ENCODE measurements at regions not wholly inside any gene's neighbourhood (a gene's known extent, or its start where the extent isn't known, plus 50 kb on each side); places are given as distances from the start of the nearest gene placed in this dataset.

DNA sequence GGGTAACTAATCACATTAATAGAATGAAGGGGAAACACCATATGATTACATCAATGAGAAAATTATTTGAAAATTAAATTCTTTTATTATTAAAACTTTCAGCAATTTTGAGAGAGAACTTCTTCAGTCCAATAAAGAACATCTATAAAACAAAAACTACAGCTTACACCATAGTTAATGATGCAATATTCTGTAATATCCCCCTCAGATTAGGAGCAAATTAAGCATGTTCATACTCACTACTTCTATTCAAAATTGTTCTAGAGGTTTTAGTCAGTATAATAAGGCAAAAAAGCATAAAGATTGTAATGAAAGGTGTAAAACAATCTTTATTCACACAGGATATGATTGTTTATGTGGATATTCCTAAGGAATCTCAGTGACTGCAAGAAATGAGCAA lies 465.4 kb downstream of the CD109 start:
- no peaks in the 10 kb centered on the region for H3K9me3 ChIP-seq
- H3K4me3 ChIP-seq, result no peak overlapping the region
- intact Hi-C loops (cut with DNase I; ENCODE audit: low total_unique reads), result no loop called here
- H3K27me3 ChIP-seq, result no peaks in the 10 kb centered on the region
- no peak for DNase-seq
- no peaks in the 10 kb centered on the region for H3K36me3 ChIP-seq
- no peak for TF ChIP-seq POLR2A (IDR thresholded peaks at IDR 0.05)
- TF ChIP-seq, protein P1, sequence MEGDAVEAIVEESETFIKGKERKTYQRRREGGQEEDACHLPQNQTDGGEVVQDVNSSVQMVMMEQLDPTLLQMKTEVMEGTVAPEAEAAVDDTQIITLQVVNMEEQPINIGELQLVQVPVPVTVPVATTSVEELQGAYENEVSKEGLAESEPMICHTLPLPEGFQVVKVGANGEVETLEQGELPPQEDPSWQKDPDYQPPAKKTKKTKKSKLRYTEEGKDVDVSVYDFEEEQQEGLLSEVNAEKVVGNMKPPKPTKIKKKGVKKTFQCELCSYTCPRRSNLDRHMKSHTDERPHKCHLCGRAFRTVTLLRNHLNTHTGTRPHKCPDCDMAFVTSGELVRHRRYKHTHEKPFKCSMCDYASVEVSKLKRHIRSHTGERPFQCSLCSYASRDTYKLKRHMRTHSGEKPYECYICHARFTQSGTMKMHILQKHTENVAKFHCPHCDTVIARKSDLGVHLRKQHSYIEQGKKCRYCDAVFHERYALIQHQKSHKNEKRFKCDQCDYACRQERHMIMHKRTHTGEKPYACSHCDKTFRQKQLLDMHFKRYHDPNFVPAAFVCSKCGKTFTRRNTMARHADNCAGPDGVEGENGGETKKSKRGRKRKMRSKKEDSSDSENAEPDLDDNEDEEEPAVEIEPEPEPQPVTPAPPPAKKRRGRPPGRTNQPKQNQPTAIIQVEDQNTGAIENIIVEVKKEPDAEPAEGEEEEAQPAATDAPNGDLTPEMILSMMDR (IDR thresholded peaks at IDR 0.05), result no peak
- H3K4me1 ChIP-seq, result no peaks in the 10 kb centered on the region
- H3K27ac ChIP-seq, result no peak overlapping the region

DNA sequence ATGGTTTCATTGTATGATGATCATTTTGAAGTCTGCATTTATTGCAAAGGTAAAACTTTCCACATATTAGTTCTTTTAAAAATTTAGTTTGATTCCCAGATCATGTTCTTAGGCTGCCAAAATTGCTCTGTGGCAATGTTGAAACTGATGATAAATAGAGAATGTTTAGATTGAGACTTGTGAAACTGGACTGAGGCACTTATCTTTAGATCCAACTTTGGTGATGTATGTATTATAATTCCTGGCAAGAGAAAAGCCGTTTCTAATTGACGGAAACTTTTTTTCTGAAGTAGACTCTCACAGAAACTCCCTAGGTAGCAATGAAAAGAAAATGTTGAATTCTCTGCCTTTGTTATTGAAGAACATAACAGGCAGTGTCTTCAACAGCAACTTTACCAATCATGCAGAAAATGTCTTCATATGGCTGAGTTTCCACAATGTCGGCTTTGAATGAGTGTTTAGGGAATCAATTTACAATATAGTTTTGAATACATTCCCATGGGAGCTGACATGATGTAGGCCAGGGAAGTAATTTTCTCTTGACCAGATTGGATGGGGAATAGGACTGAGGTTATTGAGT lies 456.2 kb downstream of the CD109 start:
- no peak overlapping the region for H3K4me3 ChIP-seq
- H3K9me3 ChIP-seq, result no peaks in the 10 kb centered on the region
- no peak overlapping the region for H3K27ac ChIP-seq
- TF ChIP-seq, protein P1 (IDR thresholded peaks at IDR 0.05), result no peak
- TF ChIP-seq POLR2A (IDR thresholded peaks at IDR 0.05), result no peak
- no peaks in the 10 kb centered on the region for H3K36me3 ChIP-seq
- no peaks in the 10 kb centered on the region for H3K4me1 ChIP-seq
- DNase-seq, result no peak
- no peaks in the 10 kb centered on the region for H3K27me3 ChIP-seq
- intact Hi-C loops (cut with DNase I; ENCODE audit: low total_unique reads), result no loop called here

DNA sequence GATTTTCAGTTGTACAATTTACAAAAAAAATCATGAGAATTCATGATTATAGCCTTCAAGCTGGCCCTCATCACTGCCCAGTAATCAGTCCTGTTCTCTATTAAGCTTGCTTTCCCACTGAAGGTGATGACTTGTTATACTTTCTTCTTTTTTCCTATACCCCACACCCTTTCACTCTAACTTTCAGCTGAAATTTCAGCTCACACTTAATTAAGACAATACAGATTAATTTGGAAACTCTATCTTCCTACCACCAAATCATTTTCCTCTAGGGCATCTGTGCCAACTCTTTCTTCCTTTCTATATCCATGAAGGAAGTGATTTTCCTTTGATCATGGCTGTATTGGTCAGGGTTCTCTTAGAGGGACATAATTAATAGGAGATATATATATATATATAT lies 449.9 kb downstream of the CD109 start:
- H3K4me1 ChIP-seq, result no peaks in the 10 kb centered on the region
- intact Hi-C loops (cut with DNase I; ENCODE audit: low total_unique reads), result no loop called here
- TF ChIP-seq POLR2A (IDR thresholded peaks at IDR 0.05), result no peak
- TF ChIP-seq, protein P1 (IDR thresholded peaks at IDR 0.05), result no peak
- H3K36me3 ChIP-seq, result no peaks in the 10 kb centered on the region
- no peak for DNase-seq
- no peak overlapping the region for H3K4me3 ChIP-seq
- no peaks in the 10 kb centered on the region for H3K9me3 ChIP-seq
- H3K27me3 ChIP-seq, result no peaks in the 10 kb centered on the region
- no peak overlapping the region for H3K27ac ChIP-seq

DNA sequence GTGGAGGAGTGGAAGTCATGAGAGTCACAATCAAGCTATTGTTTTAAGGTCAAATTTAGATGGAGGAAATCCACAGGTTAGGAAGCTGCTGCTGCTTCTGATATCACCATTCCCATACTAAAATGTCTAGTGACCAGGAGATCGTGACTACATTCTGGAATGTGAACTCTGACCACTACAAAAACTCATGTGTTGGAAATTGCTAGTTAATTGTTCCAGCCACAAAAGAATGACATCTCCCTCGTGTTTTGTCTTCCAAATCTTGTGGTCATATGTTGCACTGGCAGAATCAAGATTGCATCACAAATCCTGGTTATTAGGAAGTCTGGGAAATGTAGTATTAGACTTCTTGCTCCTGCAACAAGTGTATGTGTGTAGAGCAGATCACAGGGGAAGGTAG lies 441.9 kb downstream of the CD109 start:
- Histone ChIP-seq H3K27me3 (no peaks in the 10 kb centered on the region), H3K4me1 (no peaks in the 10 kb centered on the region), H3K36me3 (no peaks in the 10 kb centered on the region), H3K4me3 (no peak overlapping the region), H3K27ac (no peak overlapping the region), H3K9me3 (no peaks in the 10 kb centered on the region)
- no peak for DNase-seq
- TF ChIP-seq, protein P1 (IDR thresholded peaks at IDR 0.05), result no peak
- TF ChIP-seq POLR2A (IDR thresholded peaks at IDR 0.05), result no peak
- intact Hi-C loops (cut with DNase I; ENCODE audit: low total_unique reads), result no loop called here

DNA sequence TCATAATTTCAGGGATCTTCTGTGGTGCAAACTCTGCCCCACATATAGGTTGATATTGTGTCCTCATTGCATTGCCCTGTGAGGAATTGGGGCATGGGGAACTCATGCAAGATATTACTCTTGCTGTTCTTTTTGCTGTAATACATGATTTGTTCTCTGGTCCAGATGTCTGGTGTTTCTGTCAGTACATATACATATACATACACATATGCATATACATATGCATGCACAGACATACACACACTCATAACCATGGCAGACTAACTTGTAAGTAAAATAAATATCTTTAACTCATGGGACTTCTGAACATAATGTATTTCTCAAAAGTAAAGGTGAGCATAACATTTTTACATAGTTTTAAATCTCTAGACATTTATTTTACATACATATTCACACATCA lies 438.3 kb downstream of the CD109 start:
- intact Hi-C loops (cut with DNase I; ENCODE audit: low total_unique reads), result no loop called here
- no peak overlapping the region for H3K27ac ChIP-seq
- TF ChIP-seq, protein P1 (IDR thresholded peaks at IDR 0.05), result no peak
- no peak for TF ChIP-seq POLR2A (IDR thresholded peaks at IDR 0.05)

More for the DNA sequence above, 438.3 kb downstream of the CD109 start:
- H3K4me3 ChIP-seq, result no peak overlapping the region
- no peaks in the 10 kb centered on the region for H3K36me3 ChIP-seq
- DNase-seq, result no peak
- H3K9me3 ChIP-seq, result no peaks in the 10 kb centered on the region
- H3K27me3 ChIP-seq, result no peaks in the 10 kb centered on the region
- no peaks in the 10 kb centered on the region for H3K4me1 ChIP-seq

Data from uterus (tissue), 3 donors.